ENCODE measurements at regions not wholly inside any gene's neighbourhood (a gene's known extent, or its start where the extent isn't known, plus 50 kb on each side); places are given as distances from the start of the nearest gene placed in this dataset.

GRCh38 chr5:42301349-42301748 lies 121.9 kb upstream of the GHR start:
- TF ChIP-seq POLR2AphosphoS5 (IDR thresholded peaks at IDR 0.05; ENCODE audit: low read depth, low read length) (no peak), POLR2A (IDR thresholded peaks at IDR 0.05; ENCODE audit: low read depth, low read length) (no peak), SPI1 (IDR thresholded peaks at IDR 0.05; ENCODE audit: low read depth, low read length) (no peak)

All from GM12891 (cell line).